22Rv1 (cell line): ENCODE measurements at regions not wholly inside any gene's neighbourhood (a gene's known extent, or its start where the extent isn't known, plus 50 kb on each side); places are given as distances from the start of the nearest gene placed in this dataset.

ENCODE experiments used
- ZFX ChIP-seq: fragments of 450-650 bp; IDR thresholded peaks from 2 replicates; pipeline ENCODE4 v1.6.1; 2017; ENCODE audit warnings: antibody characterized with exemption, borderline replicate concordance
- TF ChIP-seq, protein P1 (sequence below): fragments of 450-650 bp; IDR thresholded peaks from 2 replicates; pipeline ENCODE4 v1.5.1; 2017; ENCODE audit warnings: mild to moderate bottlenecking

DNA sequence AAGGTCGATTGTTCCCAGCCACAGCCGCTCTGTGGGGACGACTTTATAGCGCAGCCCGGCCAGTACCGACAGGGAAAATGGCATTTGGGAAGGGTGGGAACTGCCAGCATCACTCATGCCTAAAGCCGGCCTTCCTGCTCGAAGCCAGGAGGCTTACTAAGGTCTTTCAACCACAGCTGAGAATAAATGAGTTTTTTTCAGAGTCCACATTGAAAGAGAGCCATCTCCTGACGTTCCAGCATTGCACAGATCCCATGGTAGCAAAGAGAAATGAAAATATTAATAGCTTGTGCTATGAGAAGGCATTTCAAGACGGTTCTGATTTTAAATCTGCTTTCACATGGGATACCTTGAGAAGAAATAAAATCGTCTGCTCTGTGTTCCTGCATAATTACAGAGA lies 230.2 kb upstream of the IGF1R start:
- TF ChIP-seq, protein P1, sequence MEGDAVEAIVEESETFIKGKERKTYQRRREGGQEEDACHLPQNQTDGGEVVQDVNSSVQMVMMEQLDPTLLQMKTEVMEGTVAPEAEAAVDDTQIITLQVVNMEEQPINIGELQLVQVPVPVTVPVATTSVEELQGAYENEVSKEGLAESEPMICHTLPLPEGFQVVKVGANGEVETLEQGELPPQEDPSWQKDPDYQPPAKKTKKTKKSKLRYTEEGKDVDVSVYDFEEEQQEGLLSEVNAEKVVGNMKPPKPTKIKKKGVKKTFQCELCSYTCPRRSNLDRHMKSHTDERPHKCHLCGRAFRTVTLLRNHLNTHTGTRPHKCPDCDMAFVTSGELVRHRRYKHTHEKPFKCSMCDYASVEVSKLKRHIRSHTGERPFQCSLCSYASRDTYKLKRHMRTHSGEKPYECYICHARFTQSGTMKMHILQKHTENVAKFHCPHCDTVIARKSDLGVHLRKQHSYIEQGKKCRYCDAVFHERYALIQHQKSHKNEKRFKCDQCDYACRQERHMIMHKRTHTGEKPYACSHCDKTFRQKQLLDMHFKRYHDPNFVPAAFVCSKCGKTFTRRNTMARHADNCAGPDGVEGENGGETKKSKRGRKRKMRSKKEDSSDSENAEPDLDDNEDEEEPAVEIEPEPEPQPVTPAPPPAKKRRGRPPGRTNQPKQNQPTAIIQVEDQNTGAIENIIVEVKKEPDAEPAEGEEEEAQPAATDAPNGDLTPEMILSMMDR: no peak
- TF ChIP-seq ZFX: no peak
